ENCODE measurements at regions not wholly inside any gene's neighbourhood (a gene's known extent, or its start where the extent isn't known, plus 50 kb on each side); places are given as distances from the start of the nearest gene placed in this dataset.

DNA sequence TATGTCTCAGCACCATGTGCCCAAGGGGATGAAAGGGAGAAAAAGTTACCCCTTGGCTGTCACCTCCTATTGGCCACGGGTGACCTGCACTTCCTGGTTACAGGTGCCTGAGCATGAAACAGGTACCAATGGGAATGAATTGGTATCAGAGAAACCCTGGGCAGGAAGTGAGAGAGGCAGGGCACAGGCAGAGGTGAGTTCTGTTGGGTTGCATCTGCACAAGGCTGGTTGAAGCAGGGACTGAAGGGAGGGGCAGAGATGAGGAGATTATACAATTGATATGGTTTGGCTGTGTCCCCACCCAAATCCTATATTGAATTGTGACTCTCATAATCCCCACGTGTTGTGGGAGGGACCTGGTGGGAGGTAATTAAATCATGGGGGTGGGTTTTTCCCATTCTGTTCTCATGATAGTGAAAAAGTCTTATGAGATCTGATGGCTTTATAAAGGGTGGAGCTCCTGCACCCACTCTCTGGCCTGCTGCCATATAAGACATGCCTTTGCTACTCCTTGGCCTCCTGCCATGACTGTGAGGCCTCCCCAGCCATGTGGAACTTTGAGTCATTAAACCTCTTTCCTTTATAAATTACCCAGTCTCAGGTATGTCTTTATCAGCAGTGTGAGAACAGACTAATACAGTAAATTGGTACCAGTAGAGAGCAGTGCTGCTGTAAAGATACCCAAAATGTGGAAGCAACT is 291.8 kb downstream of the LRFN2 start:
- Histone ChIP-seq H3K36me3 (ENCODE audit: control insufficient read depth in 4 of 4, insufficient read depth in 4 of 4, low read length in 4 of 4) (no peaks in the 10 kb centered on the region), H3K27me3 (ENCODE audit: control insufficient read depth in 3 of 3, insufficient read depth in 3 of 3, low read length in 2 of 3) (no peaks in the 10 kb centered on the region), H3K4me1 (ENCODE audit: control insufficient read depth in 5 of 5, insufficient read depth in 5 of 5, low read length in 5 of 5) (no peaks in the 10 kb centered on the region), H3K9me3 (ENCODE audit: control insufficient read depth in 4 of 4, insufficient read depth in 3 of 4, low read length in 3 of 4) (peaks cover 0 to 3% (median 1%) of the 10 kb centered on the region in 4 donors), H3K27ac (ENCODE audit: low read depth in 1 of 2, low read length in 1 of 2) (no peak overlapping the region), H3K9ac (ENCODE audit: insufficient read depth in 1 of 2, low read length in 2 of 2) (no peak overlapping the region), H3K4me3 (no peak overlapping the region)
- ATAC-seq (ENCODE audit: insufficient read depth, low FRiP score) (no peak), DNase-seq (no peak)
- WGBS, 2 donors = 78 to 82% methylated on average over 2 of the region's 2 CpGs
- TF ChIP-seq, protein P1, sequence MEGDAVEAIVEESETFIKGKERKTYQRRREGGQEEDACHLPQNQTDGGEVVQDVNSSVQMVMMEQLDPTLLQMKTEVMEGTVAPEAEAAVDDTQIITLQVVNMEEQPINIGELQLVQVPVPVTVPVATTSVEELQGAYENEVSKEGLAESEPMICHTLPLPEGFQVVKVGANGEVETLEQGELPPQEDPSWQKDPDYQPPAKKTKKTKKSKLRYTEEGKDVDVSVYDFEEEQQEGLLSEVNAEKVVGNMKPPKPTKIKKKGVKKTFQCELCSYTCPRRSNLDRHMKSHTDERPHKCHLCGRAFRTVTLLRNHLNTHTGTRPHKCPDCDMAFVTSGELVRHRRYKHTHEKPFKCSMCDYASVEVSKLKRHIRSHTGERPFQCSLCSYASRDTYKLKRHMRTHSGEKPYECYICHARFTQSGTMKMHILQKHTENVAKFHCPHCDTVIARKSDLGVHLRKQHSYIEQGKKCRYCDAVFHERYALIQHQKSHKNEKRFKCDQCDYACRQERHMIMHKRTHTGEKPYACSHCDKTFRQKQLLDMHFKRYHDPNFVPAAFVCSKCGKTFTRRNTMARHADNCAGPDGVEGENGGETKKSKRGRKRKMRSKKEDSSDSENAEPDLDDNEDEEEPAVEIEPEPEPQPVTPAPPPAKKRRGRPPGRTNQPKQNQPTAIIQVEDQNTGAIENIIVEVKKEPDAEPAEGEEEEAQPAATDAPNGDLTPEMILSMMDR (IDR thresholded peaks at IDR 0.05; ENCODE audit: control extremely low read depth, extremely low read depth) = no peak

DNA sequence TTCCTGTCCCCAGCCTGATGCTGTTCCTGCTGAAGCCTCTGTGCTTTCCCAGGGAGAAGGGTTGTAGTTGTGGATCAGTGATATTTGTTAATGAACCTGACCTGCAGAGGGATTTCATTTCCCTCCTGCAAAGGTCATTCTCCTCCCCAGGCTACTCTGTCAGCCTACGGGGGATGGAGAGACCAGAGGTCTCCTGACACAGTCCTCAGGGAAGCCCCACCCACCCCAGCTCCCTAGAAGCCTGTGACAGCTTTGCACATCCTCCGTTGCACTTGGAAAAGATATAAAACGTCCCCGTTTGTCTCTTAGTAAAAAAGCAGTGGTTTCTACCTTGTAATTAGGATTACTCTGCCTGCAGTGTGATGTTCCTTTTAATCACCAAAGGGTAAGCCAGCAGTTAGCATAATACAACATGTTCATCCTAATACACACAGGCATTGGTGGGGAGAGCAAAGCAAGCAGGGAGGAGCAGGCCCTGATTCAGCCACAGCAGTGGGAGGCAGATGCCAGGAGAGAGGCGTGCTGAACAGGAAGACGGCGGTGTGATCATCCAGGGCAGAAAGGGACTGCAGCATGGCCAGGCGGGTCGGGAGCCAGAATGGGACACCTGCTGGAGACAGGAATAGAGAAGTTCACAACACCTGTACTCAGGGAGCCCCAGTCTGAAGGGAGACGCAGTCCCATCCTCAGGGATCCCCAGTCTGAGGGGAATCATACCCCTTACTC is 293.5 kb downstream of the LRFN2 start:
- H3K27me3 ChIP-seq (ENCODE audit: control insufficient read depth in 3 of 3, insufficient read depth in 3 of 3, low read length in 2 of 3) = peaks cover 0 to 2% (median under 1%) of the 10 kb centered on the region in 3 donors
- DNase-seq (no peak), ATAC-seq (ENCODE audit: insufficient read depth, low FRiP score) (no peak)
- H3K9ac ChIP-seq (ENCODE audit: insufficient read depth in 1 of 2, low read length in 2 of 2) = no peak overlapping the region
- H3K4me3 ChIP-seq = no peak overlapping the region
- H3K27ac ChIP-seq (ENCODE audit: low read depth in 1 of 2, low read length in 1 of 2) = no peak overlapping the region
- H3K36me3 ChIP-seq (ENCODE audit: control insufficient read depth in 4 of 4, insufficient read depth in 4 of 4, low read length in 4 of 4) = no peaks in the 10 kb centered on the region
- H3K4me1 ChIP-seq (ENCODE audit: control insufficient read depth in 5 of 5, insufficient read depth in 5 of 5, low read length in 5 of 5) = no peaks in the 10 kb centered on the region
- WGBS, 2 donors = 57 to 63% methylated on average over 10 of the region's 10 CpGs
- TF ChIP-seq, protein P1 (IDR thresholded peaks at IDR 0.05; ENCODE audit: control extremely low read depth, extremely low read depth) = no peak
- H3K9me3 ChIP-seq (ENCODE audit: control insufficient read depth in 4 of 4, insufficient read depth in 3 of 4, low read length in 3 of 4) = peaks cover 0 to 3% (median 1%) of the 10 kb centered on the region in 4 donors

DNA sequence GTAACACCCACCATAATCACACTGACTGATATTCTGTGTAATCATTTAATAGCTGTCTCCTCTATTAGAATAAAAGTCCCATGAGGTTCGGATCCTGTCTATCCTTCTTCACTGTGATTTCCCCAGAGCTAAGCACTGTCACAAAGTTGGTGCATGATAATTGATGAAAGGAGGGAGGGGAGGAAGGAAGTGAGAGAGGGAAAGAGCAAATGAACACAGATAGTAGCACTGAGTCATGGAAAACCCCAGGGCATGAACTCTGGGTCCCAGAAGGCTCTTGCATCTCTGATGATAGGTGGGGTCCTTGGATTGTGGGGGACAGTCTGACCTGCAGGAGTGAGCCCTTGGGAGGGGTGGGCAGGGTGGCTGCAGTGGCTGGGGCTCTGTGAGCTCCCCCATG is 294.1 kb downstream of the LRFN2 start:
- Histone ChIP-seq H3K36me3 (ENCODE audit: control insufficient read depth in 4 of 4, insufficient read depth in 4 of 4, low read length in 4 of 4) (no peaks in the 10 kb centered on the region), H3K27ac (ENCODE audit: low read depth in 1 of 2, low read length in 1 of 2) (no peak overlapping the region), H3K9me3 (ENCODE audit: control insufficient read depth in 4 of 4, insufficient read depth in 3 of 4, low read length in 3 of 4) (peaks cover 0 to 3% (median 0%) of the 10 kb centered on the region in 4 donors), H3K4me3 (no peak overlapping the region), H3K27me3 (ENCODE audit: control insufficient read depth in 3 of 3, insufficient read depth in 3 of 3, low read length in 2 of 3) (peaks cover 0 to 4% (median 2%) of the 10 kb centered on the region in 3 donors), H3K9ac (ENCODE audit: insufficient read depth in 1 of 2, low read length in 2 of 2) (no peak overlapping the region), H3K4me1 (ENCODE audit: control insufficient read depth in 5 of 5, insufficient read depth in 5 of 5, low read length in 5 of 5) (no peaks in the 10 kb centered on the region)
- TF ChIP-seq, protein P1 (IDR thresholded peaks at IDR 0.05; ENCODE audit: control extremely low read depth, extremely low read depth) = no peak
- WGBS, 2 donors = 68 to 84% methylated on average over 1 of the region's 1 CpG
- DNase-seq (no peak), ATAC-seq (ENCODE audit: insufficient read depth, low FRiP score) (no peak)
